ENCODE measurements at regions not wholly inside any gene's neighbourhood (a gene's known extent, or its start where the extent isn't known, plus 50 kb on each side); places are given as distances from the start of the nearest gene placed in this dataset.

GRCh38 chr2:103963146-103963725 lies 890.7 kb upstream of the POU3F3 start:
- TF ChIP-seq CTCF (IDR thresholded peaks at IDR 0.05; ENCODE audit: insufficient read depth, low read length, poor library complexity, severe bottlenecking): no peak
- Histone ChIP-seq H3K36me3 (ENCODE audit: control insufficient read depth, insufficient read depth, low read length) (no peaks in the 10 kb centered on the region), H3K4me3 (ENCODE audit: low read depth, low read length) (no peak overlapping the region), H3K27me3 (ENCODE audit: control insufficient read depth, insufficient read depth, low read length) (no peaks in the 10 kb centered on the region)
- no peak for DNase-seq (ENCODE audit: low read depth)

- no peak for DNase-seq (ENCODE audit: low read depth)
- TF ChIP-seq CTCF (IDR thresholded peaks at IDR 0.05; ENCODE audit: insufficient read depth, low read length, poor library complexity, severe bottlenecking): no peak
- no peaks in the 10 kb centered on the region for H3K27me3 ChIP-seq (ENCODE audit: control insufficient read depth, insufficient read depth, low read length)
- no peaks in the 10 kb centered on the region for H3K36me3 ChIP-seq (ENCODE audit: control insufficient read depth, insufficient read depth, low read length)
- H3K4me3 ChIP-seq (ENCODE audit: low read depth, low read length): no peak overlapping the region
These were observed 876.7 kb upstream of the POU3F3 start for GRCh38 chr2:103977241-103977640.

- H3K27me3 ChIP-seq (ENCODE audit: control insufficient read depth, insufficient read depth, low read length): no peaks in the 10 kb centered on the region
- H3K4me3 ChIP-seq (ENCODE audit: low read depth, low read length): no peak overlapping the region
- TF ChIP-seq CTCF (IDR thresholded peaks at IDR 0.05; ENCODE audit: insufficient read depth, low read length, poor library complexity, severe bottlenecking): no peak
- no peaks in the 10 kb centered on the region for H3K36me3 ChIP-seq (ENCODE audit: control insufficient read depth, insufficient read depth, low read length)
- no peak for DNase-seq (ENCODE audit: low read depth)
These were observed 876.2 kb upstream of the POU3F3 start for GRCh38 chr2:103977668-103978067.

- no peak for TF ChIP-seq CTCF (IDR thresholded peaks at IDR 0.05; ENCODE audit: insufficient read depth, low read length, poor library complexity, severe bottlenecking)
- no peaks in the 10 kb centered on the region for H3K36me3 ChIP-seq (ENCODE audit: control insufficient read depth, insufficient read depth, low read length)
- no peak overlapping the region for H3K4me3 ChIP-seq (ENCODE audit: low read depth, low read length)
- DNase-seq (ENCODE audit: low read depth): no peak
- H3K27me3 ChIP-seq (ENCODE audit: control insufficient read depth, insufficient read depth, low read length): no peaks in the 10 kb centered on the region
These were observed 873.5 kb upstream of the POU3F3 start for GRCh38 chr2:103980401-103980800.

- Histone ChIP-seq H3K36me3 (ENCODE audit: control insufficient read depth, insufficient read depth, low read length) (no peaks in the 10 kb centered on the region), H3K27me3 (ENCODE audit: control insufficient read depth, insufficient read depth, low read length) (no peaks in the 10 kb centered on the region), H3K4me3 (ENCODE audit: low read depth, low read length) (no peak overlapping the region)
- TF ChIP-seq CTCF (IDR thresholded peaks at IDR 0.05; ENCODE audit: insufficient read depth, low read length, poor library complexity, severe bottlenecking): no peak
- DNase-seq (ENCODE audit: low read depth): no peak
These were observed 871.2 kb upstream of the POU3F3 start for GRCh38 chr2:103982691-103983090.

GRCh38 chr2:103986001-103986400 lies 867.9 kb upstream of the POU3F3 start:
- TF ChIP-seq CTCF (IDR thresholded peaks at IDR 0.05; ENCODE audit: insufficient read depth, low read length, poor library complexity, severe bottlenecking): no peak
- H3K27me3 ChIP-seq (ENCODE audit: control insufficient read depth, insufficient read depth, low read length): no peaks in the 10 kb centered on the region
- H3K4me3 ChIP-seq (ENCODE audit: low read depth, low read length): no peak overlapping the region
- no peaks in the 10 kb centered on the region for H3K36me3 ChIP-seq (ENCODE audit: control insufficient read depth, insufficient read depth, low read length)
- no peak for DNase-seq (ENCODE audit: low read depth)
